Naive B cell (primary cell): ENCODE measurements at regions not wholly inside any gene's neighbourhood (a gene's known extent, or its start where the extent isn't known, plus 50 kb on each side); places are given as distances from the start of the nearest gene placed in this dataset.

Experiments
- ATAC-seq, 2 donors: fragments of 150-1000 bp; cut with Tn5 transposase; 2 replicates each; pipeline ENCODE4 v1.10.0; 2021; ENCODE audit warnings: low read depth in 2 of 2, mild to moderate bottlenecking in 2 of 2, moderate library complexity in 2 of 2
- DNase-seq: peaks from one replicate; pipeline ENCODE4 v3.0.0; 2022
- H3K27ac Mint-ChIP-seq, 6 donors: one replicate each; pipeline ENCODE4 v1.8.0; 2020 to 2022; ENCODE audit warnings: mild to moderate bottlenecking in 6 of 6, mixed read lengths in 6 of 6, moderate library complexity in 5 of 6, inconsistent platforms in 2 of 6
- H3K27me3 Mint-ChIP-seq, 3 donors: one replicate each; pipeline ENCODE4 v1.8.0; 2021 to 2022; ENCODE audit warnings: mixed read lengths in 3 of 3, mild to moderate bottlenecking in 1 of 3
- H3K36me3 Mint-ChIP-seq, 2 donors: one replicate each; pipeline ENCODE4 v1.8.0; 2020 to 2022; ENCODE audit warnings: mixed read lengths in 2 of 2, inconsistent platforms in 1 of 2, mild to moderate bottlenecking in 1 of 2
- H3K4me1 Mint-ChIP-seq, 3 donors: one replicate each; pipeline ENCODE4 v1.8.0; 2020 to 2022; ENCODE audit warnings: mixed read lengths in 3 of 3, inconsistent platforms in 1 of 3, mild to moderate bottlenecking in 1 of 3, moderate library complexity in 1 of 3
- H3K4me3 Mint-ChIP-seq, 8 donors: one replicate each; pipeline ENCODE4 v1.8.0; 2020 to 2022; ENCODE audit warnings: mild to moderate bottlenecking in 8 of 8, mixed read lengths in 8 of 8, moderate library complexity in 8 of 8, inconsistent platforms in 2 of 8
- H3K9me3 Mint-ChIP-seq, 7 donors: one replicate each; pipeline ENCODE4 v1.8.0; 2020 to 2022; ENCODE audit warnings: mixed read lengths in 7 of 7, mild to moderate bottlenecking in 5 of 7, inconsistent platforms in 2 of 7, moderate library complexity in 1 of 7

DNA sequence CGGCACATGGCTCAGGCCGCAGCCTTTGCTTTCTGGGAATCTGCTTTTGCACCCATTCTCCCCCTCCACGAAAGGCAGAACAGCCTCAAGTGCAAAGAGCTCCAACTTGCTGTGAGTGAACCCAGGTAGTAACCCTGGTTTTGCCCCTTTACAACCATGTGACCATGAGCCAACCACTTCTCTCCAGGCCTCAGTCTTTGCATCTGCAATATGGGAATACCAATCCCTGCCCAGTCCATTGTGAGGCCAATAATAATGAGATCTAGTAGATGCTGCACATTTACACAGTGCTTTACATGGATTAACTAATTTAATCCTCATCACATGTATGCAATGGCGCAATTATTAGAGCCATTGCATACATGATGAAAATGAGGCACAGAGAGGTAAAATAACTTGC is 108.9 kb upstream of the MYL2 start:
- no peak overlapping the region for H3K4me3 Mint-ChIP-seq
- no peak for ATAC-seq
- H3K27ac Mint-ChIP-seq: no peak overlapping the region
- H3K9me3 Mint-ChIP-seq: no peaks in the 10 kb centered on the region
- no peaks in the 10 kb centered on the region for H3K36me3 Mint-ChIP-seq
- H3K4me1 Mint-ChIP-seq: peaks cover 2 to 10% (median 6%) of the 10 kb centered on the region in 3 donors
- DNase-seq: no peak
- peaks cover 60 to 84% (median 80%) of the 10 kb centered on the region in 3 donors for H3K27me3 Mint-ChIP-seq

DNA sequence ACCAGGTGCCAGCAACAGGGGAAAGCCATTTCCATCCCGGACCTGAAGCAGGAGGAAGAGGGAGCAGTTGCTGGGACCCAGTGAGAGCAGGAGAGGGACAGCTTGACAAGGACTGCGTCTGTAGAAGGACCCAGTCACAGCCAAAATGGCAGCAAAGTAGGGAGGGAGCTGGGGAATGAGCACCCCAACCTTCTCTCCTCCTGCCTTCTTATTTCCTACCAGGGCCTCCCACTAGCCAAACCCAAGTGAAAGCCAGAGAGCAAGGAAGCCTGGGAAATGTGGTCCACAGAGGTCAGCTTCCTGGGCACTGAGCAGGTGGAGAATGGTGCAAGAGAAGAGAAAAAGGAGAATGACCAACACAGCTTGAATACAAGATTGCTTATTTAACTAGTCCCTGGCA is 108.5 kb upstream of the MYL2 start:
- ATAC-seq (no peak), DNase-seq (no peak)
- H3K36me3 Mint-ChIP-seq: no peaks in the 10 kb centered on the region
- peaks cover 61 to 85% (median 83%) of the 10 kb centered on the region in 3 donors for H3K27me3 Mint-ChIP-seq
- peak overlapping the region in 1 of 8 donors; percentile 42 for H3K4me3 Mint-ChIP-seq
- H3K27ac Mint-ChIP-seq: no peak overlapping the region
- H3K4me1 Mint-ChIP-seq: peaks cover 3 to 10% (median 6%) of the 10 kb centered on the region in 3 donors
- no peaks in the 10 kb centered on the region for H3K9me3 Mint-ChIP-seq

DNA sequence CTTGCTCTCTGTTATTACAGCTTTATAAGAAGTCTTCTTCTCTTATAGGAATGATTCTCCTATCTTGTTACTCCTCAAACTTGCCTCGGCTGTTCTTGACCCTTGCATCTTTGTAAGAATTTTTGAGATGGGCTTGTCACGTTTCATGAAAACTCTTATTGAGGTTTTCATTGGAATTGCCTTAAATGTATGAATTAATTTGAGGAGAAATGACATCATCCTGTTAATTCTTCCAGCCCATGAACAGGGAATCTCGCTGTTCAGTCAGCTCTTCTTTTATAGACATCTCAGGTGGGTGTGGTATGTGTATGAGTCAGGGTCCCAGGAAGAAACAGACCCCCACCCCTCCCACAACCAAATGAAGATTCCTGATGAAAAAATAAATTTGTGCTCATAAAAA is 107.1 kb upstream of the MYL2 start:
- H3K27ac Mint-ChIP-seq: no peak overlapping the region
- ATAC-seq (no peak), DNase-seq (no peak)
- peaks cover 59 to 84% (median 82%) of the 10 kb centered on the region in 3 donors for H3K27me3 Mint-ChIP-seq
- H3K4me3 Mint-ChIP-seq: no peak overlapping the region
- H3K9me3 Mint-ChIP-seq: no peaks in the 10 kb centered on the region
- no peaks in the 10 kb centered on the region for H3K36me3 Mint-ChIP-seq
- peaks cover 1 to 2% (median 2%) of the 10 kb centered on the region in 3 donors for H3K4me1 Mint-ChIP-seq

DNA sequence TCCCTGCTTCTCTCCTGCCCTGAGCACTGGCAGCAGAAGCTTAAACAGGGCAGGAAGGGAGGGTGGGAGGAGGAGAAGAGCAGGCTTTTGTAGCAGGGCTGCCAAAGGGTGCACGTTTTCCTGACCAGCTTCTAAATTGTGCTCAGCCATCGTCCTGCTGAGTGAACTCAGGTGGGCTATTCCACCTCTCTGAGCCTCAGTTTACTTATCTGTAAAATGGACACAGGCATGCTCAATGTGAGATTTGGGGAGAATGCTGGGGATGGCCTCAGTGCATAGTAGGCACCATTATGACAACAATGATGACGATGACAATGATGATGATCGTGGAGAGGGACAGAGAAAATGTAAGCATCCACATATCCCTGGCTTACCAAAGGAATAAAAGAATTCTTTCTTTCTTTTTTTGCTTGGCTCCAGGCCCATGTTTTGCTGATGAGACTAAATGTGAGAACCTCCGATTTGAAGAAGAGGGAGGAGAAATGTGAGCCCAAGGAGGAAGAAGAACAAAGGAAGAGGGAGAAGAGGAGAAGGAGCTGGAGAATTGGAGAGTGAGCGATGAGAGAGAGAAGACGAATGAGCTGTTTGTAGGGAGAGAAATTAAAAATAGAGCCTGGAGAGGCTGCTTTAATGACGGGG is 105.5 kb upstream of the MYL2 start:
- Mint-ChIP-seq H3K9me3 (no peaks in the 10 kb centered on the region), H3K4me3 (no peak overlapping the region), H3K27ac (peak overlapping the region in 1 of 6 donors; percentile 30), H3K27me3 (peaks cover 48 to 87% (median 82%) of the 10 kb centered on the region in 3 donors), H3K36me3 (no peaks in the 10 kb centered on the region), H3K4me1 (peaks cover 0 to 1% (median 0%) of the 10 kb centered on the region in 3 donors)
- ATAC-seq (no peak), DNase-seq (no peak)

DNA sequence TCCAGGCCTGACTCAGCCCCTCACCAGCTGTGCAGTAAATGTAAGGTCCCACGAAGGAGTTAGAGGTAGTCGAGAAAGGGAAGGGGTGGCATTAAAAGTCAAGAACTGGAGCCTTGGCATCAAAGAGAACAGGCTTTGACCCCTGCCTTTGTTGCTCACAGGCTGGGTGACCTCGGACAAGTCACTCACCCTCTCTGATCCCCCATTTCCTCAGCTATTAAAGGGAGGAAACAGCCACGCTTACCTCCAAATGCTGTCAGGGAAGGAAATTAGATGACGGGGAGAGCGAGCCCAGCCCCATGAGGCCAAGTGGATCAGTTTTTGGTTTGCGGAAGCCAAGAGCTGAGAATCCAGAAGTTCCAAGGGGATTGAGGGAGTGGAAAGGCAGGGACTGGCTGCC is 104.9 kb upstream of the MYL2 start:
- H3K9me3 Mint-ChIP-seq: no peaks in the 10 kb centered on the region
- peaks cover 0 to 1% (median 0%) of the 10 kb centered on the region in 3 donors for H3K4me1 Mint-ChIP-seq
- H3K4me3 Mint-ChIP-seq: no peak overlapping the region
- ATAC-seq (no peak), DNase-seq (no peak)
- peaks cover 42 to 87% (median 80%) of the 10 kb centered on the region in 3 donors for H3K27me3 Mint-ChIP-seq
- H3K36me3 Mint-ChIP-seq: no peaks in the 10 kb centered on the region
- H3K27ac Mint-ChIP-seq: peak overlapping the region in 1 of 6 donors; percentile 68

DNA sequence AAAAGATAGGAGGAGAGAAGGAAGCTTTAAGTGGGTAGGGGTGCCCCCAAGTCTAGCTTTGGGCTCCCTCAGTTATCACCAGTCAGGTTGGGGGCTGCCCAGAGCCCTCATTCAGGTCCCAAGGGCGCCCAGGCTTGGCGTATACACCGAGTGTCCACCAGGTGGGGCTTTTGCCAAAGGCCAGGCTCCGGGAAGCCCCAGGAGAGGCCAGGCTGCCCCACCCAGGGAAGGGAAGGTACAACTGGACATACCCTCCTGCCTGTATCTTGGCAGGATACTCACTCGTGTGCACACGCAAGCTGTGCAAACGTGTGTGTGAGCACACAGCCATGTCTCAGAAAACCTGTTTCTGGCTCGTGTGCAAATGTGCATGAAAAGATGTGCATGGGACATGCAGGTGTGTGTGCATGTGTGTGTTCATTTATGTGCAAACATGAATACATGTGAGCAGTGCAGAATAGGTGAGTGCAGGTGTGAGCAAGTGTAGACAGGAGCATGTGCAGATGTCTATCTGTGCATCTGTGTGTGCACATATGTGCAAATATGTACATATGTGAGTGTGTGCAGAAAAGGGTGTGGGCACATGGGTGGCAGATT is 103.9 kb upstream of the MYL2 start:
- no peak for DNase-seq
- Mint-ChIP-seq H3K4me3 (peak overlapping the region in 1 of 8 donors; percentile 17), H3K36me3 (no peaks in the 10 kb centered on the region), H3K4me1 (peaks cover 0 to 1% (median 0%) of the 10 kb centered on the region in 3 donors), H3K9me3 (no peaks in the 10 kb centered on the region), H3K27me3 (peaks cover 41 to 81% (median 70%) of the 10 kb centered on the region in 3 donors), H3K27ac (peak overlapping the region in 1 of 6 donors; percentile 69)
- peak; percentile 25 to 30 for ATAC-seq

DNA sequence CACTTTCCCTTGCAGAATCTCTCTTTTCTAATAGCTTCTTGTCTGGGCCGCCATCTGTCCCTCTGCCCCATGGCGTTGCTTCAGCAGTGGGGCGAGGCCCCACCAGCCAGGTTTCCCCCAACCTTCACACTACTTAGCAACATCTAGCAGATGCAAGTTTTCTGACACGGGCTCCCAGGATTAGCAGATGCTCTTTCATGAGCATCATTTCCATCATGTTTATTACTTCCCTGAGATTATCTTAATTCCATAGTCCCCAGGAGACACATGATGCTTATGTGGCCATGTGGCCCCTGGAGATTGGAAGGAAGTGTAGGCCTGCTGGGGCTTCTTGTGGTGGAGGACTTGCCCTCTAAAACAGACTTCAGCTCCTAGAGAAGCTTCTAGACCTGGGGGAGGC is 102.0 kb upstream of the MYL2 start:
- Mint-ChIP-seq H3K36me3 (no peaks in the 10 kb centered on the region), H3K4me1 (peaks cover 0 to 1% (median 0%) of the 10 kb centered on the region in 3 donors), H3K27ac (peak overlapping the region in 1 of 6 donors; percentile 18), H3K9me3 (no peaks in the 10 kb centered on the region), H3K4me3 (no peak overlapping the region), H3K27me3 (peaks cover 38 to 76% (median 68%) of the 10 kb centered on the region in 3 donors)
- no peak for ATAC-seq
- DNase-seq: no peak

DNA sequence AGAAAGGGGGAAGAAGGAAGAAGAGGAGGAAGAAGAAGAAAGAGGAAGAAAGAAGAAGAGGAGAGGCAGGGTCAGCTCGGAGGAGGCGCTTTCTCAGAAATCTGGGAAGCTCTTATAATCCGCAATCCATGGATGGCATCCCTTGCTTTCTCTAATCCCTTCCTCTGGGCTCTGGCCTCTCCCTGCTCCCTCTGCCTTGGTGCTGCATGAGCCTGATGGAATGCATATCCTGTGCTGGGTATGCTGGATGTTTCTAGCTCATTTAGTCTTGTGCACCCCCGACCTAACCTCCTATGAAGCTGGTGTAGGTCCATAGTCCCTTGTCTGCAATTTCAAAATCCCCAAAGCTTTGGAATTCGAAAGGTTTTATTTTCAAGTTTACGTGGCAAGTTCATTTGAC is 94.2 kb upstream of the MYL2 start:
- Mint-ChIP-seq H3K27me3 (peaks cover 21 to 70% (median 60%) of the 10 kb centered on the region in 3 donors), H3K9me3 (peaks cover 0 to 14% (median 5%) of the 10 kb centered on the region in 7 donors), H3K4me1 (peaks cover 0 to 5% (median 0%) of the 10 kb centered on the region in 3 donors), H3K36me3 (no peaks in the 10 kb centered on the region), H3K27ac (peak overlapping the region in 1 of 6 donors; percentile 26), H3K4me3 (no peak overlapping the region)
- ATAC-seq (no peak), DNase-seq (no peak)

DNA sequence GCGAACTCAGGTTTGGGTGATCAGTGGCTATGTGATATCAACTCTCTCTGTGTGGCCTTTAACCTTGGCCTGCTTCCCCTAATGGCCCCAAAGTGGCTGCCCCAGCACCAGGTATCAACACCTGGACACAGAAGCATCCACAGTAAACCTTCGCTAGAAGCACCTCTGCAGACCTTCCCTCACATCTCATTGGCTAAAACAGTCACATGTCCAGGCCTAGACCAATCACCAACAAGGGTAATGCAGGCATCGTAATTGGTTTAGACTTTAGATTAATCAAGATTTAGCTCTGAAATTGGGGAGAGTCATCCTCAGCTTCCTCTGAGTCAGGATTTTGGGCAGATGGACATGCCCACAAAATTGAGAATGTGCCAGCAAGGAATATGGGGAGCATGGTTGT is 92.5 kb upstream of the MYL2 start:
- peaks cover 27 to 75% (median 61%) of the 10 kb centered on the region in 3 donors for H3K27me3 Mint-ChIP-seq
- DNase-seq: no peak
- no peaks in the 10 kb centered on the region for H3K36me3 Mint-ChIP-seq
- no peak overlapping the region for H3K27ac Mint-ChIP-seq
- H3K4me3 Mint-ChIP-seq: no peak overlapping the region
- peaks cover 0 to 5% (median 0%) of the 10 kb centered on the region in 3 donors for H3K4me1 Mint-ChIP-seq
- peaks cover 0 to 14% (median 5%) of the 10 kb centered on the region in 7 donors for H3K9me3 Mint-ChIP-seq
- ATAC-seq: no peak

DNA sequence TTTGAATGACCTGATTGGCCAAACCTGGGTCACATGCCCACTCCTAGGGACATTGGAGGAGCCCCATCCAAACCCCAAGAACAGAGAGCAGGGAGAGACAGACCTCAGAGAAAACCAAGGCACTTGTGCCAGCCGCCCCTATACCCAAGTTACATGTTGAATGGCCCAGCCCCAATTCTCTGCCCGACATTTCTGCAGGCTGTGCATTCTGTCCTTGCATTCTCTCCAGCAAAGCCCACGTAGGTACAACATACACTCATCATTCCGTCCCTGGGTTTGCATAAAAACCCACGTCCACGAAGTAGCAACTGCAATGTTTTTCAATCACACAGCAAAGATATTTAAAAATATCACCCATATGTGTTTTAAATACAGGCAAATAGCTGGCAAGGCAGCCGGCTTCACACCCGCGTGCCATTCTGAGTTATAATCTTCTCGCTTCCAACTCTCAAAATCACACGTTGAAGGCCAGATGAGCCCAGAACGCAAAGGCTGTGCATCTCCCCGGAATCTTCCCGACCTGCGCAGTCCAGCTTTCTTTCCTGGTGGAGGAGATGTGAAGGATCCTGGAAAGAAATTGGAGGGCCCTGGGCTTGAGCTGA is 91.7 kb upstream of the MYL2 start:
- Mint-ChIP-seq H3K9me3 (peaks cover 0 to 14% (median 5%) of the 10 kb centered on the region in 7 donors), H3K27me3 (peaks cover 34 to 75% (median 65%) of the 10 kb centered on the region in 3 donors), H3K27ac (no peak overlapping the region), H3K36me3 (no peaks in the 10 kb centered on the region), H3K4me3 (no peak overlapping the region), H3K4me1 (peaks cover 0 to 5% (median 0%) of the 10 kb centered on the region in 3 donors)
- ATAC-seq (no peak), DNase-seq (no peak)

DNA sequence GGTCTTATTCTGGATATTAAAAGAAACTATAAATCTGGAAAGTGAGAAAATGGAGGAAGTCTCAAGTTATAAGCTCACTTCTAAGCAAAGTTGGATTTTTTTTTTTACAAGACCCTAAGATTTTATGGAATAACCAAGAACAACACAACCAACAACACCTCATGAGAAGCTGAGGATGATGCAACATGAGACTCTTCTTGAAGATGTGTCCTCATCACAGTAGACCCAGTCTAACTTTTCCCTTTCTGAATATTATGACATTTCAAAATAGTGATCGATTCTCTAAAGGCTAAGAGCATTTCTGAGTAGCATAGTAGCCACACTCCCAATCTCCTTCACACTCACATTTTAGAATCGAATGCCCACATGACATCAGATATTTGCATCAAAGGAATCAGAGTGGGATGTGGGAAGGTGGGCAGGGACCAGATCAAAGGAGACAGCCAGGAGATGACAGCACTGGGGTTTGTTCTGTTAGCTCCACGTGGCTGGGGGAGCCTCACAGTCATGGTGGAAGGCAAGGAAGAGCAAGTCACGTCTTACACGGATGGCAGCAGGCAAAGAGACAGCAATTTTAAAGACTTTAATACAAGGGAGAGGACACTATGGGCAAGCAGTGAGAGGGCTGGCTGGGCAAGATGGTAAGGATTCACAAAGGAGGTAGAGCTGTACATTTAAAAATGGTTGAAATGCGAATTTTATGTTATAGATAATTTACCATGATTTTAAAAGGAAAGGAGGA is 90.7 kb upstream of the MYL2 start:
- peaks cover 0 to 5% (median 0%) of the 10 kb centered on the region in 3 donors for H3K4me1 Mint-ChIP-seq
- H3K9me3 Mint-ChIP-seq: peaks cover 0 to 14% (median 5%) of the 10 kb centered on the region in 7 donors
- H3K4me3 Mint-ChIP-seq: no peak overlapping the region
- H3K36me3 Mint-ChIP-seq: no peaks in the 10 kb centered on the region
- DNase-seq (no peak), ATAC-seq (no peak)
- H3K27me3 Mint-ChIP-seq: peaks cover 31 to 70% (median 68%) of the 10 kb centered on the region in 3 donors
- H3K27ac Mint-ChIP-seq: peak overlapping the region in 1 of 6 donors; percentile 77

DNA sequence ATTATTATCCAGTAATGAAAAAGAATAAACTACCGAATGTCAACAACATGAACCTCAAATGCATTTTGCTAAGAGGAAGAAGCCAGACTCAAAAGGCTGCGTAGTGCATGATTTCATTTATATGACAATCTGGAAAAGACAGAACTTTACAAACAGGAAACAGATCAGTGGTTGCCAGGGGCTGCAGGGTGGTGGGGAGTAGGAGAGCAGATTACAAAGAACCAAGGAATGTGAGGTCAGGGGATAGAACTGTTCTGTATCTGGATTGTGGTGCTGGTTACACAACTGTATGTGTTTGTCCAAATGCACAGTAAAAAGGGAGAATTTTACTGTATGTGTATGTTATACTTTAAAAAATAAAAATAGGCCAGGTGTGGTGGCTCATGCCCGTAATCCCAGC is 89.7 kb upstream of the MYL2 start:
- Mint-ChIP-seq H3K4me3 (no peak overlapping the region), H3K27me3 (peaks cover 36 to 77% (median 73%) of the 10 kb centered on the region in 3 donors), H3K27ac (no peak overlapping the region), H3K9me3 (peaks cover 3 to 14% (median 6%) of the 10 kb centered on the region in 7 donors), H3K4me1 (peaks cover 0 to 5% (median 0%) of the 10 kb centered on the region in 3 donors), H3K36me3 (no peaks in the 10 kb centered on the region)
- DNase-seq (no peak), ATAC-seq (no peak)

DNA sequence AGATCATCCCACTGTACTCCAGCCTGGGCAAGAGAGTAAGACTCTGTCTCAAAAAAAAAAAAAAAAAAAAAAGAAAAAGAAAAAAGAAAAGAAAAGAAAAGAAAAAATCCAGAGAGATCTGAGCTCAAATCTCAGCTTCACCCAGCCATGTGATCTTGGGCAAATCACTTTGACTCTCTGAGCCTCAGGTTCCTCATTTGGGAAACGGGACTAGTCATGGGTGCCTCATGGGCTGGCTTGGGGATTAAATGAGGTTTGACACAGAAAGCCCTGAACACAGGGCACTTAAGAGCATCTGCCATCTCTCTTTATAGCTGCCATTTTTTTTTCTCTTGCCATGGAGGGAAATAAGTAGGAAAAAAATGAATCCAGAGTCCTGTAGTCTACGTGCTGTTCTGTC is 86.2 kb upstream of the MYL2 start:
- Mint-ChIP-seq H3K36me3 (no peaks in the 10 kb centered on the region), H3K4me1 (no peaks in the 10 kb centered on the region), H3K27ac (no peak overlapping the region), H3K27me3 (peaks cover 44 to 67% (median 60%) of the 10 kb centered on the region in 3 donors), H3K4me3 (peak overlapping the region in 1 of 8 donors; percentile 67), H3K9me3 (peaks cover 0 to 9% (median 4%) of the 10 kb centered on the region in 7 donors)
- ATAC-seq: no peak
- no peak for DNase-seq
